ENCODE measurements at regions not wholly inside any gene's neighbourhood (a gene's known extent, or its start where the extent isn't known, plus 50 kb on each side); places are given as distances from the start of the nearest gene placed in this dataset.

DNA sequence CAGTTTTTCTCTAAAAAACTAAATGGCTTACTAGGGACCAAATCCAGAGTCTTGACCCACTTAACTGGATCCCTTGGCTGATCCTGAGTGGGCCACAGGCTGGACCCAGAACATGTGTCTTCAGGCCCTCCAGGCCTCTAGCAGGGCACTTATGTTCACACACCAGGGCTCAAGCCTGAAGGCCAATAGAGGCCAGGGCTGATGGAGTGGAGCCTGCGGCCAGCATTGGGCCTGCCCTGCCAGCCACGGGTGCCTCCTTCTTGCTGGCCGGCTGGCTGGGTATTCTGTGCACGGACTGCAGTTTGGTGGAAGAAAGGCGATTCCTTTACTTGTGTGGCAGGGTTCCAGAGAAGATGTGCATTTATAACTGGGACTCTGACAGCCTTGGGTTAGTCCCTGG is 103.0 kb upstream of the ZNF32 start:
- DNase-seq = no peak

DNA sequence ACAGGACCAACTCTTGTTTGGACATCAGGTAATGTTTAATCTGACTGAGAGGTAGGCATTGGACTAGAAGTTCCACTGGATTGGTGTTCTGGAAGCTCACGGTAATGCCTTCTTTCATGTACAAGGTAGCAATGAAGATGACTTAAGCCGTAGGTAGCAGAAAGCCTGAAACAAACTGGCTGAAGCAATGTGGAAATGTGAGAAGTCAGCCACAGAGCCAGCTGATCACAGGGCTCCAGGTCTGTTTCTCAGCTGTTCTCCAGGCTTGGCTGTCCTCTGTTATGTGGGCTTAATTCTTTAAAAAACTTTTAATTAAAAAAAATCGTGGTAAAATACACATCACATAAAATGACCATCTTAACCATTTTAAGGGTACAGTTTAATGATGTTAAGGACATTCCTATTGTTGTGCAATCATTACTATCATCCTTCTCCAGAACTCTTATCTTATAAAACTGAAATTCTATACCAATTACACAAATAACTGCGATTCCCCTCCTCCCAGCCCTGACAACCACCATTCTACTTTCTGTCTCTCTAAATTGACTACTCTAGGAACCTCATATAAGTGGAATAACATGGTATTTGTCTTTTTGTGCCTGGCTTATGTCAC is 101.4 kb upstream of the ZNF32 start:
- no peak for DNase-seq

DNA sequence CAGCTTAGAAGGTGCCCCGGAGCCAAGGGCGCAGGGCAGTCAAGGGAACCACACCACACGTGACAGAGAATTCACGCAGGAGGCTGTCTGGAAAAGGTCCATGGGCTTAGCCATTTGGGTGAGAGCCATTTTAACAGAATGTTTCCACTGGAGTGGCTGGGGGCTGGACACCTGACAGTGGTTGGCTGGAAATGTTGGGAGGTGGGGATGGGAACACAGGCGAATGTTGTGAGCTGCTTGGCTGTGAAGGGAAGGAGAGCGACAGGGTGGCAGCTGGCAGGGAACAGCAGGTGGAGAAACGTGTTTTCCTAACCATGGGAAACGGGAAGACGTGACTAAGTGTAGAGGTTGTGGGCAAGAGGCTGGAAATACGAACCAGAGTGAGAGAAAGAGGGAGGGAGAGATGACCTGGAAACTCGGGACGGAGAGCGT is 100.5 kb upstream of the ZNF32 start:
- DNase-seq = no peak

DNA sequence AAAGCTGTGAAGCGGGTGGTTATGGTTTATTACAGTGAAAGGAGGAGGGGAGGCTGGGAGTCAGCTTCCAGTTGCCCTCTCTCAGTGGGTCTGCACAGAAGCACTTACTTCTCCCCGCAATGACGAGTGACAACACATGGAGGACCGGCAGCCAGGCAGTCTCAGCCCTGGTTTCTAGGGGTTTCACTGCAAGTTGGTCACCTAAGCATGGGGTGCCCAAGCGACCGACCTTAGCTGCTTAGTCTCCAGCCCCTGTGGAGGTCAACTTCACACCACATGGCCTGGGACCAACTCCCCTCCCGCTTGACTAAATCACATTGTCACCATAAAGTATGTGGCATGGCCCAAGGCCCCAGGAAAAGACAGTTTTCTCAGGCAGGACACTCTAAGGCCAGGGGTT is 99.9 kb upstream of the ZNF32 start:
- no peak for DNase-seq

DNA sequence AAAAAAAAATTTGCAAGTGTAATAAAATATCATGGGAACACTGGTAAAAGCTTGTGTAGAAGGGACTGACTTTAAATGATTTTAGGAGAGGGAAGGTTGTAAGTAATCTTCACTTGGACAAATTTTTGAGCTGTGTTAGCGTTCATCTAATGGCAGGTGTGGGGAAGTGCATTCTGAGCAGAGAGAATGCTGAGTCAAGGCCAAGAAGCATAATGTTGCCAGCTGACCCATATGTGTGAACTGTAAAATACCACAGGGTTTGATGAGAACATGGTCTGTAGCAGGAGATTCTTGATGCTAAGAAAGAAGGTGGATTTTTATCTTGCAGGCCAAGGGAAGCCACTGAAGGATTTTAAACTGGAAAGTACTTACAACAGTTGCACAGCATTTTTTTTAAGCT is 98.2 kb upstream of the ZNF32 start:
- DNase-seq = no peak

DNA sequence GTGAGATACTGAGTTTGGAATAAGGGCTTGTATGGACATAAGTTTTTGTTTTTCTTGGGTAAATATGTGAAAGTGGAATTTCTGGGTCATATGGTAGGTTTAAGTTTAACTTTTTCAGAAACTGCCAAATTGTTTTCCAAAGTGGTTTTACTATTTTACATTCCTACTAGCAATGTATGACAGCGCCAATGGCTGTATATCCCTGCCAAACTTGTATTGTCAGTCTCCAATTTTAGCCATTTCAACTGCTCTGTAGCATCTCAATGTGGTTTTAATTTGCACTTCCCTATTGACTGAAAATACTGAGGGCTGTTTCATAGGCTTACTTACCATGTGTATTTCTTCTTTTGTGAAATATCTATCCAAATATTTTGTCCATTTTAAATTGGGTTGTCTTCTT is 90.5 kb upstream of the ZNF32 start:
- no peak for DNase-seq

DNA sequence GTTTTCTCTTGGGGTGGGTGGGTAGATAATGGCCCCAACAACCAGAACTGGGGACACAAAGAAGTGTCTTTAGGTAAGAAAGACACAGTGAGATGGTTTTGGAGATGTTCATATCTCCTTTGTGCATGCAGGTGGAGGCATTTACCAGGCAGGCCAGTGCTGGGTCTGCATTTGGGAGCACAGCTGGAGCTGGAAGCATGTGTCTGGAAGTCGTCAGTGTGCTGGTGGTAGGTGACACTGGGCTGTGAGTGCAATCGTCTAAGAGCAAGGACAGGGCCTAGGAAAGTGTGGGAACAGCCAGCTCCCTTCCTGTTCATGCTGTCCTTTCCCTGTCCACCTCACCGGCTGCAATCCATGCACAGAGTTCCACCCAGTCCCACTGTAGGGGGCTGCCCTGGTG is 88.3 kb upstream of the ZNF32 start:
- DNase-seq = no peak

DNA sequence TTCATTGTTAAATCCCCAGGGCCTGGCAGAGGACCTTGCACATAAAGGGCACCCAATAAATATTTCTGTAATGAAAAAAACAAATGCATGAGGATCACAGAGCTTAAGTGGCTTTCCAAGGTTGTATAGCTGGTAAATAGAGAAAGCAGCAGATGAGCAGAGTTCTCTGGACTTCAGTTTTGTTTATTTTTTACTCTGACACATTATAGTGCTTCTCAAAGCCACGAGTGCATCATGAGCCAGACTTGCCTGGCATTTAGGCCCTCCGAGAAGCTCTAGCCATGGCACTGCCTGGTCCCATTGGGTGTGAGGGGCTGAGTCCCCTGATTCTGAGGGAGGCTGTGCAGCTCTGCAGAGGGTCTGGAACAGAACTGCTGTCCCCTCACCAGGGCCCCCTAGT is 87.2 kb upstream of the ZNF32 start:
- DNase-seq = no peak

DNA sequence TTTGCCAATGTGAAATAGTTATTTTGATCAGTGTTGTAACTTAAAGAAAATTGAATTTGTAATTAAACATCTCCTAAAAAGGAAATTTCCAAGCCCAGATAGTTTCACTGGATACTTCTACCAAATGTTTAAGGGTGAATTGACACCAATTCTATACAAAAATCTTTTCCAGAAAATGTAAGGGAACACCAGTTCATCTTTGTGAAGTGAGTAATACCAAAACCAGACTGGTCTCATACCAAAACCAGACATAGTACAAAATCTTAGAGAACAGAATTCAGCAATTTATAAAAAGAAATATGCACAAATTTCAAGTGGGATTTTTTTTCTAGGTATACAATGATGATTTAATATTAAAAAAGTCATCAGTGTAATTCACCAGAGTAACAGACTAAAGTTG is 86.0 kb upstream of the ZNF32 start:
- DNase-seq = no peak

DNA sequence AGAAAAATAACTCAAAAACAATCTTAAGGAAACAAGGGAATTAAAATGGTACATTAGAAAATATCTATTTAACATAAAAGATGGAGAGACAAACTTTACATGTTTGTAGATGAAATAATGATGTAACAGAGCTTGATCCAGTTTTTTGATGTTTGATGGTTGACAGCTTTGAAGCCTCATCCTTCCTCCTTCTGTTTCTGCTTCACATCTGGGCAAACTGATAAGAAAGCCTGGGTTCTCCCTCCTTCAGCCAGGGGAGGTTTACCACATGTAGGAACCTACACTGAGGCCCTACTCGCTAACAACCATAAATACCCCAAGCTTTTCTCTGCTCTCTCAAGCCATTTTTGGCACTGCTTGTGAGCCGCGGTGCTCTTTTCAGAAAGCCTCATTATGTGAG is 82.8 kb upstream of the ZNF32 start:
- no peak for DNase-seq

DNA sequence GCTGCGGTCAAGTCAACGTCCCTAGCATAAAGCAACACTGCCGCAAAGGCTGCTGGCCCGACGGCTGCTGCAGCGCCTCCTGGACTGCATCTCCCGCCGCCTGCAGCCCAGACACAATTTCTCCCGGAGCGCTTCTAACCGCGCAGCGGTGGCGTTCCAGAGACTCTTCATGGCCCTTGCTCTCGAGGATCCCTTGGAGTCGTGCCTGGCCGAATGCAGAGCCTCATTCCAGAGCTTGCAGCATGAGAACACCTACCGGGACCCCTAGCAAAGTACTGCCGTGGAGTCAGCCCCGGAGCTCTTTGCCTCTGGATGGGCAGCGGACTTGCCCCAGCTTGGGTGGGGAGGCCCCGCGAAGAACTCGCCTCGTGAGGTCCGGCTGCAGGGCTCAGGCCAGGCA is 79.7 kb upstream of the ZNF32 start:
- DNase-seq = no peak

DNA sequence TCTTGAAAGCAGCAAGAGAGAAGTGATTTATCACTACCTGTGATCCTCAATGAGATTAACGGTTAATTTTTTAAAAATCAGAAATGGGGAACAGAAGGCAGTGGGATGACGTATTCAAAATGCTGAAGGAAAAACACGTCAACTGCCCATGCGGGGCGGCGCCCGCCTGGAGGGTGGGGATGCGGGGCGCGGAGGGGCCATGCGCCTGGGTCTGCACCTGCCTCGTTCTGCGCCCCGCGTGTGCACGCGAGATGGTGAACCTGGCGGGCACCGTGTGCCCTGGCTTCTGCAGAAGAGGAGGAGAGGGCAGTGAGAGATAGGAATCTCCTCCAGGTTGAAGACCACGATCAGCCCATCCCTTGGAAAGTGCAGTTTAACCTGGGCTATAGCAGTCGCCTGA is 79.3 kb upstream of the ZNF32 start:
- DNase-seq = no peak

DNA sequence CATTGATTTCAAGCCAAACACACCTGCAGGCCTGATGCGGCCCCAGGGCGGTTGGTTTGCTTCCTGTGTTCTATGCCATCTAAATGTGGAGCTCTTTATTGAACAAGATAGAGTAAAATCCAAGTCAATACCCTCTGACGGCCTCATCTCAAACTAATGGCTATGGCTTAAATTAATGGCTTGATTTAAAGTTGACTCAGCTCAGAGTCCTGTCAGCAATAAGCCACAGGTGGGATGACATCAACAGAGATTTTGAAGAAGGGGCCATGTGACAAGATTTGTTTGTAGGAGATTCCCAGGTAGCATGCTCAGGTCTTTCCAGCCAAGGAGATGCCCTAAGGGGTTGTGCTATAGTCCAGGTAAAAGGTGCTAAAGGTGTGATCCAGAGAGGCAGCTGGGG is 66.7 kb upstream of the ZNF32 start:
- no peak for DNase-seq

DNA sequence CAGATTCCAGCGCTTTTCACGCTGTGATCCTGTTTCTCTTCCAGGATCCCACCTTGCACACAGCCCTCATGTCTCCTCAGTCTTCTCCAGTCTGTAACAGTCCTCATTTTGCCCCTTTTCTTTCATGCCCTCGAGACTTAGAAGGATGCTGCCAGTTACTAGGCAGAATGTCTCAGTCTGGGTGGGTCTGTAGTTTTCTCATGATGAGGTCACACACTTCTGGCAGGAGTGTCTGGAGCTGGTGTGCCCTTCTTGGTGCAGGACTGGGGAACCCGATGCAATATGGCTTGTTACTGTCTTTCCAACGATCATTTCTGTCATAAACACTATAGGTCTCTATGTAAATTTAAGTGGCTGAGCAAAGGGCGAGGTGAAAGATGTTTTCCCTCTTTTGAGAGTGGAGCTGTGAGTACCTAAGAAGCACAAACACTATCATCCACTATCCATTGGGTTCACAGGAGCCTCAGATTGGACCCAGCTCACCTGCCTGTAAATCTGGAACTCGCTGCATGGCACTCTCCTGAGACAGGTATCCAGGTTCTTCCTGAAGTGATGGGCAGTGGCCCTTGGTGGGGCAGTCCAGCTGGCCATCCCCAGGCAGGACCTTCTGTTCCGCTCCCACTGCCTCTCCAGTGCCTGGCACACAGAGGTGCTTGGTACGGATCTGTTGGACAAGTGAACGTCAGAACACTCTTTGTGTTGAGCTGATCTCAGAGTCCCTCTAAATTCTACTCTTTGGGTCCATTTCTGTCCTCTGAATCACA is 64.3 kb upstream of the ZNF32 start:
- DNase-seq = no peak

DNA sequence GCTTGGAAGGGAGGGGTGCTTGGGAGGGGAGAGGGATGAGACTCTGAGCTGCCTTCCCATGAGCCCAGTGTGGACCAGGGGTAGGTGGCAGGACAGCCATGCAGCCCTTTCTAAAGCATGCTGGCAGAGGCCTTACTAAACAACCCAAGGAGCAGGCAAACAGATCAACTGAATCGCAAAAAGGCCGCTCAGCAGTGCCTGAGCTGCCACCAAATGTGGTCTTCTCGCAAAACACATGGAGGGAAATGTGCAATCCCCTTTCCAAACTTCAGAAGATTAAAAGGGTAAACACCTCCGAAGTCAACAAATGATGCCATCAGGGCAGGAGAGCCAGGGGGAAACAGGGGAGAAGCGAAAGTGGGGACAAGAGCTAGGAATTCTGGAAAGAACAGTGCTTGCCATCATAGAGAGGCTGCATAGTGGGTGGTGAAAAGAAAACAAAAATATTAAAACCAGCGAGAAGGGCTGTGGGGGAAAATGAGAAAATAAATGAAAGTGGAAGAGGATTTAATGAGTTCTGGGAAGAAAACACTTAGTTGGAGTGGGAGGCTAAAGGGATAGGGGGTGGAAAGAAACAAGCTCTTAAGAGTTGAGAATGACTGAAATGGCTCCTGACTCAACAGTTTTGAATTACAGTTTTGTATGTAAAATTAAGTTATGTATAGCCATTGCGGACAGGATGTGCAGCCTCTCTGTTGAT is 62.2 kb upstream of the ZNF32 start:
- no peak for DNase-seq

DNA sequence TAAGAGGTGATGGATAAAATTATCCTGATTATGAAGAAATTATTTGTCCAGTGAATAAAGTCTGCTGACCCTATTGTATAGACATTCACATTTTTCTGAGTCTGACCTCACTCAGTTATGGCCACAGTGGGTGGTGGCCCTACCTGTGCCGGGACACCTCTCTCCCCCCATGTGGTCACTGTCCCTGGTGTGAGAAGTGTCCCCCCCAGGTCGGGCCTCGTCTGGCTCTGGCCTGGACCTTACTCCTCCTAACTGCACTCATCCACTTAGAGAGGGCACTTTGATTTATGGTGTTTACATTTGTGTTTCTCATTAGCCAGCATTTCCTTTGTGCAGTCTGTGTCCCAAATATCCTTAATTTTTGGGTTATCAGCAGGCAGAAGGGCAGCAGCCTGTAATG is 59.6 kb upstream of the ZNF32 start:
- no peak for DNase-seq

DNA sequence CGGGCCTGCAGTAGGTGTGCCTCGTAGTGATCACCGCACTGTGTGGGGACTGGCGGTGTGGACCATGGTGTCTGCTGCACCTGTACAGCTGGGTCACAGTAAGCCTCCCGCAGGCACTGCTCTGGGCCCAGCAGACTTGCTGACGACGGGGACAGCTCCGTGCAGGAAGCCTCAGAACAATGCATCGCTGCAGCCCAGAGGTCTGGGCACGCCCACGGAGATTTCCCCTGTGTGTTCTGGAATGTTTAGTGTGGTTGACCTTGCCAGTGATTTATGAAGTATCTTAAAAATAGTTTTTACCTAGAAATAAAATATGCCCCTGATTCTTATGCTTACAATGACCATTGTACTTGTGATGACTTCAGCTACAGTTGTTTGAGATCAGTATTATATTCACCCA is 59.1 kb upstream of the ZNF32 start:
- DNase-seq = no peak

DNA sequence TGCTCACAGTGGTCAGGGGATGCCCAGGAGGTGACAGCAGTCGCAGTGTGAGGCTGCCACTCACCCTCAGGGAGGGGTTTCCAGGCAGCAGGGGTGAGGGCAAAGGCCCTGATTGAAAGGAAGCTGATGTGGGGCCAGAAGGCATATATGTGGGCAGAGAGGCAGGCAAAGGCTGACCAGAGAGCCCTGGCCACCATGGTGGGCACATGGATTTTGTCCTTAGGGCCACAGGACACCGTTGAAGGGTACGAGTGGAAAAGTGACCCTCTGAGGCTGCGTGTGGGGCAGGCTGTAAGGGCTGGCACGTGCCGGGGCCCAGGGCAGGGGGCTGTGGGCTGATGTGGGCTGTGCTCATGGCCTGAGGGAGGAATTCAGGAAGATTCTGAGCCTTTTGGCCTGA is 57.5 kb upstream of the ZNF32 start:
- no peak for DNase-seq

DNA sequence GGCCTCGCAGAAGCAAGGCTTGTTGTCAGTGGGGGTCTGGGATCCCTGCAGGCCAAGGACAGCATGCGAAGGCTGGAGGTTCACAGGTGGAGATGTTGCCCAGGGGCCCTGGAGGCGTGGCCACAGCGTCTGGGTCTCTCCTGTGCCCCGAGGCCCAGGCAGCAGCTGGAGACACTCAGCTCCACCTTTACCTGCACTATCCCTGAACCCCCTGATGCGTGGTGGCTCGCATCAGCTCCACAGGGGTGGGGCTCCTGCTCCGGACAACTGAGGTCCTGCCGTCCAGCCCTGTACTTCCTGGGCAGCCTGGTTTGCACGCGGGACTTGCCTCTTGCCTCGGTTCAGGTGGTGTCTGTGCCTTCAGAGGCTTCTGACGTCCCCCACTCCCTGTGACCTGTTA is 54.6 kb upstream of the ZNF32 start:
- no peak for DNase-seq

DNA sequence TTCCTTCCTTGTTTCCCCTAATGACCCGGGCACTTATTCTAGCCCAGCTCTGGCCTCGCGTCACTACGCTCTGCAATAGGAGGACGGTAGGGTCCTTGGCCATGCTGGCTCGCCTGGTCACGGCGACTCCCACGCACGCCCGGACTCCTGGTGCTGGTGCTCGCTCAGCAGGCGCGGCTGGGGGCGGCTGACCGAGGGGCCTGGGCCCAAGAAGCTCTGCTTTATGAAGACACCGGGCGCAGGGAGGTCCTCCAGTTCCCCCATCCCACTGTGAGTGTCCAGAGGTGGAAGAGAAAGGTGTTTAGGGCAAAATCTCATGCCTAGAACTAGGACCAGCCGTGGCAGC is 54.2 kb upstream of the ZNF32 start:
- DNase-seq = no peak

DNA sequence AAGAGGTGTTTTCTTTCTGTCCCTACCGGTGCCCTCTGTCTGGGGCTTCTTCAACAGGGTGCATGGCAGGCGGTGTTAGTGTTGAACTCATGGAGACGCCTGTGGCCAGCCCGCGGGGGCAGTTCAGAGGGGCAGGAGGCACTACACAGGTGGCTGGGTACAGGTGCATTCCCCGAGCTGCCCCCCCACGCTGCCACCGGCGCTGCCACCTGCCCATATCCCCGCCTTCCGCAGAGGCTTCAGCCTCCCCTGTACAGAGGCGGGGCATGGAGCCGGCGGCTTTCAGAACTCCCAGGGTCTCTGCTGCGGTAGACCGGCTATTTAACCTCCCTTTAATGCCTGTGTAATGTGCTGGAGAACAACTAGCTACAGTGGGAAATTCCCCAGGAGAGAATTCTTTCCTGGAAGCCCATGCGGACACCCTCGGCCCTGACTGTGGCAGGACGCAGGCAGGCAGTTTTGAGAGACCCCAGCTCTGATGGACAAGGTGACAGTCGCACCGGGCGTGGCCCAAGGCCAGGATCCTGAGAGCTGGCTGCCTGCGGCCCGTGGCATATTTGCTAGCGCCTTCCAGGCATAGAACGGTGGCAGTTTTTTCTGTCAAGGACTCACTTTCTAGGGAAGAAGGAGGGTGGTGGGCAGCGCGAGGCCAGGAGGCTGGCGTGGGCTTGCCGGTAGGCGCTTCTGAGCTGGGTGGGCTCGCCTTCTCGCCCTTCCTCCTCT is 53.7 kb upstream of the ZNF32 start:
- no peak for DNase-seq

DNA sequence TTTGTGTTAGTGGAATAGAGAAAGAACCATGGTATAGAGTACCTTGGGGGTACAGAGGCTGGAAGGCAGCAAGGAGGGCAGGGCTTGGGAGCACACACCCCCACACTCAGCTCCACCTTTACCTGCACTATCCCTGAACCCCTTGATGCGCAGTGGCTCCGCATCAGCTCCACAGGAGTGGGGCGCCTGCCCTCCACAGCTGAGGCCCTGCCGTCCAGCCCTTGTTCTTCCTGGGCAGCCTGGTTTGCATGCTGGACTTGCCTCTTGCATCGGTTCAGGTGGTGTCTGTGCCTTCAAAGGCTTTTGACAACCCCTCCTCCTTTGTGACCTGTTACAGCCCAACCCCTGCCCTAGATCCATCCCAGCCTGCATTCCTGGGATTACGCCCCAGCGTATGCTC is 52.6 kb upstream of the ZNF32 start:
- DNase-seq = no peak

DNA sequence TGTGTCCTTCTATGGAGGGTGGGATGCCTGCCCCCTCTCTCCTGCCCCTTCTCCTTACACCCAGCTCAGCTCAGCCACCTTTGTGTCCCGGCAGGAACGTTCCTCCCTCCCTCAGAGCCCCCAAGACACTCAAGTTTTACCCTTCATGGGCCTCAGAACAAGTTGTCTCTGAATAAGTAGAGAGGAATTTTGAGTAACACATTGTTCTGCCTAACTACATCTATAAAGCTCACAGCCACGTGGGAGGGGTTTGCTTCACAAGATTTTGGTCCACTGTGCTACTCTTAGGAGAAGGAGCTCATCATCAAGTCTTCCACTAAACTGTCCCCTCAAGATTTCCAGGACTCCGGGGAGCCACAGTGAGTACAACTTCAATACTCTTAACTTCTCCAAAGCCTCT is 51.6 kb upstream of the ZNF32 start:
- DNase-seq = no peak

DNA sequence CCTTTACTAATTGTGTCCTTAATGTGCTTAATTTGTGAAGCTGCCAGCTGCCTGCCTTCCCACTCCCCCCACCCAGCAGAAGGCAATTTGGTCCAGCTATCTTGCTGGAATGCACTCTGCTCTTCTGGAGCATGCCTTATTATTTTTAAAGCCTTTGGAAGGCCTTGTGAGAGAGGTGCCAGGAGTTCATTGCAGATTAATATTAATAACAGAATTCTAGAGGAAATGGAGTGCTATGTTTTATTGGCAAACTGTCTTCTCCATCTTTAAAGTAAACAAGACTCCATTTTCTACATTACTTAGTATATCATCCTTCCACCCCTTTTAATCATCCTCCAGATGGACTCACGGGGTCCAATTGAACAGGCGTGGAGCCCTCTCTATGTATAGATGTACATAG is 50.8 kb upstream of the ZNF32 start:
- DNase-seq = no peak
